ENCODE measurements at regions not wholly inside any gene's neighbourhood (a gene's known extent, or its start where the extent isn't known, plus 50 kb on each side); places are given as distances from the start of the nearest gene placed in this dataset.
"Not testable (repeated sequence)": the region's sequence is repeated elsewhere in the genome, so short reads cannot be mapped to it uniquely, and the experiment has no call there.

DNA sequence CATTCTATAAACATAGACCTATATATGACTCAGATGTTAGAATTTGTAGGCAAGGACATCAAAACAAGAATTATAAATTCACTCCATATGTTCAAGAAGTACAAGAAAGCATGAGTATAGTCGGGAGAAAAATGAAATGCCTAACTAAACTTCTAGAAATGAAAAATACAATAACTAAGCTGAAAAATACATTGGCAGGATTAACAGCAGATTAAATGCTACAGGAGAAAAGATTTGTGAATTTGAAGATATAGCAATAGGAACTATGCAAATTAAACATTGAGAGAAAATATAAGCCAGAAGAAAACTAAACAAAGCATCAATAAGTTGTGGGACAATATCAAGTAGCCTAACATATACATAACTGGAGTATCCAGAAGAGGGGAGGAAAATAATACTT lies 55.3 kb upstream of the PRSS3 start:
- DNase-seq: no peak

DNA sequence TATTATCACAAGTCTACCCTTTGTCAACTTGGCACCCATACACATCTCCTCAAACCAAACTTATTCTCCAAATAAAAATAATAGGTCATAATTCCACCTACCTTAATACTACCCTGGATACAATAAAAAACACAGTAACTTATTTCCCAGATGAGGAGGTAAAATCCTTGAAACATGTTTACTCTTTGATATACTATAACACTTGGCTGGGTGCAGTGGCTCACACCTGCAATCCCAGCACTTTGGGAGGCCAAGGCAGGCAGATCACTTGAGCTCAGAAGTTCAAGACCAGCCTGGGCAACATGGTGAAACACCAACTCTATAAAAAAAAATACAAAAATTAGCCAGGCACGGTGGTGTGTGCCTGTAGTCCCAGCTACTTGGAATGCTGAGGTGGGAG lies 54.4 kb upstream of the PRSS3 start:
- DNase-seq: not testable (repeated sequence)

DNA sequence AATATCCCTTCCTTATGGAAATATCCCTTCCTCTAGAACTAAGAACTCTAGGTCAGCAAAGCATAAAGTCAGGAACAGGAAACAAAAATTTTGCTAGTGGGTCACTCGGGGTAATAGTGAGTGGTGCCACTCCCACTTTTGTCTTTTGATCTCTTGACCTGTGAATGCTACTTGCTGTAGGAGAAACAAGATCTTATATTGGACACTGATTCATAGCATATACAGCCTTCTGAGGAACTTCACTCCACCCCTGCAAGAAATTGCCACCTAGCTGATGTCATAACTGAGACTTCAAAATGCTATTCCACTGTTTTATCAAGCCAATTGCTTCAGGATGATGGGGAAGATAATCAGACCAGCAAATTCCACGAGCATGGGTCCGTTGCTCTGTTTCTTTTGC lies 53.3 kb upstream of the PRSS3 start:
- no peak for DNase-seq

DNA sequence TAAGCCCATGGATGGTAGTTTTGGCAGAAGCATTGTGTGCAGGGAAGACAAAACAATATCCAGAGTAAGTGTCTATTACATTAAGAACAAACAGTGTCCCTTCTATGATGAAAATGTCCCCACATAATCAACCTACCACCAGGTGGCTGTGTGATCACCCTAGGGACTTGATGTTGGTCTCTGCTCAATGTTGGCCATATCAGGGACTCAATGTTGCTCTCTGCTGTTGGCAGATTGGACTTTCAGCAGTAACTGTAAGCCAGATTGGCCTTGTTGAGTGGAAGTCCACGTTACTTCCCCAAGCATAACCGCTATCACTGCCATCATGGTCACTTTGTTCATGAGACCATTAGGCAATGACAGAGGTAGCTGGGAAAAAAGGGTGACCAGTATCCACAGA lies 52.8 kb upstream of the PRSS3 start:
- no peak for DNase-seq
